Stomach (tissue), 8 donors: ENCODE measurements at regions not wholly inside any gene's neighbourhood (a gene's known extent, or its start where the extent isn't known, plus 50 kb on each side); places are given as distances from the start of the nearest gene placed in this dataset.
"Not testable (repeated sequence)": the region's sequence is repeated elsewhere in the genome, so short reads cannot be mapped to it uniquely, and the experiment has no call there.

Experiments used
- DNase-seq, 2 donors: peaks; one replicate each; pipeline versions ENCODE4 v3.0.0 to v3.0.0-alpha.2; 2013 to 2019
- H3K27ac ChIP-seq, 5 donors: fragments of 200-600 bp in 4 of 5; sonication (generic) in 4 of 5; one replicate each; pipeline ENCODE4 v1.5.1; 2013 to 2019; ENCODE audit warnings: mild to moderate bottlenecking in 1 of 5, moderate library complexity in 1 of 5
- H3K27me3 ChIP-seq, 3 donors: fragments of 200-600 bp; sonication (generic); one replicate each; pipeline ENCODE4 v1.5.1; 2017 to 2019; ENCODE audit warnings: mixed run types in 1 of 3
- H3K36me3 ChIP-seq, 4 donors: fragments of 200-600 bp; sonication (generic); 1 replicate in 3 of 4; 2 replicates in 1 of 4; pipeline ENCODE4 v1.5.1; 2016 to 2019
- H3K4me1 ChIP-seq, 4 donors: fragments of 200-600 bp; sonication (generic); one replicate each; pipeline ENCODE4 v1.5.1; 2016 to 2019
- H3K4me3 ChIP-seq, 4 donors: fragments of 200-600 bp; sonication (generic) in 3 of 4; one replicate each; pipeline ENCODE4 v1.5.1; 2016 to 2019; ENCODE audit warnings: mild to moderate bottlenecking in 1 of 4
- H3K9me3 ChIP-seq, 4 donors: fragments of 200-600 bp; sonication (generic); one replicate each; pipeline ENCODE4 v1.5.1; 2016 to 2019
- CTCF ChIP-seq, 7 experiments: fragments of 450-650 bp in 4 of 7; fragments of 200-600 bp in 3 of 7; sonication (generic) in 3 of 7; IDR thresholded peaks; one replicate each; pipeline ENCODE4 v1.5.1; 2016 to 2019; ENCODE audit warnings: antibody characterized with exemption in 7 of 7, control low read depth in 2 of 7, mild to moderate bottlenecking in 1 of 7
- EP300 ChIP-seq: sonication (generic); formaldehyde crosslinking; IDR thresholded peaks from one replicate; pipeline ENCODE4 v1.6.1; 2017; ENCODE audit warnings: antibody characterized with exemption
- POLR2A ChIP-seq, 4 donors: fragments of 450-650 bp; IDR thresholded peaks; one replicate each; pipeline ENCODE4 v1.6.1; 2016; ENCODE audit warnings: antibody characterized with exemption in 4 of 4, control low read depth in 2 of 4, mild to moderate bottlenecking in 1 of 4, moderate library complexity in 1 of 4
- POLR2AphosphoS5 ChIP-seq, 3 donors: sonication (generic); formaldehyde crosslinking; IDR thresholded peaks; one replicate each; pipeline ENCODE4 v1.6.1; 2016; ENCODE audit warnings: antibody characterized with exemption in 3 of 3
- WGBS, 5 donors: extraction: QIAGEN DNeasy Blood & Tissue Kit in 3 of 5; methylation state at CpG; one replicate each; pipeline versions ENCODE4 v1.1.5 to v1.1.7; 2013 to 2018; 5-methylcytosine and 5-hydroxymethylcytosine counted together
- intact Hi-C: fragments of 100-400 bp; cut with DNase I; formaldehyde crosslinking; loops from one replicate; pipeline ENCODE4 v1.15.1; 2023; ENCODE audit warnings: low total_unique reads
- donor health status: healthy with polysubstance abuse.
- donor health status: Bipolar disorder and iron deficiency.
- donor health status: healthy.

GRCh38 chr4:14410516-14410915 is 591.8 kb upstream of the CPEB2 start:
- H3K9me3 ChIP-seq: no peaks in the 10 kb centered on the region
- H3K4me1 ChIP-seq: no peaks in the 10 kb centered on the region
- 15 to 29% (median 16%) methylated on average over 3 of the region's 3 CpGs for WGBS, 5 donors
- H3K27me3 ChIP-seq: no peaks in the 10 kb centered on the region
- H3K27ac ChIP-seq: no peak overlapping the region
- DNase-seq: peak in 1 of 2 donors; percentile 49
- H3K4me3 ChIP-seq: no peak overlapping the region
- intact Hi-C loops: no loop called here
- H3K36me3 ChIP-seq: no peaks in the 10 kb centered on the region
- no peak for TF ChIP-seq POLR2AphosphoS5 (IDR thresholded peaks at IDR 0.05)
- TF ChIP-seq CTCF (IDR thresholded peaks at IDR 0.05): no peak
- TF ChIP-seq POLR2A (IDR thresholded peaks at IDR 0.05): no peak
- TF ChIP-seq EP300: no peak

GRCh38 chr4:14415146-14415545 is 587.1 kb upstream of the CPEB2 start:
- WGBS, 5 donors: 9 to 23% (median 13%) methylated on average over 1 of the region's 1 CpG
- Histone ChIP-seq H3K4me1 (no peaks in the 10 kb centered on the region), H3K27me3 (no peaks in the 10 kb centered on the region), H3K27ac (no peak overlapping the region), H3K4me3 (no peak overlapping the region), H3K36me3 (no peaks in the 10 kb centered on the region), H3K9me3 (no peaks in the 10 kb centered on the region)
- peak in 1 of 2 donors; percentile 50 for DNase-seq
- intact Hi-C loops: no loop called here
- TF ChIP-seq CTCF (IDR thresholded peaks at IDR 0.05) (no peak), EP300 (no peak), POLR2AphosphoS5 (IDR thresholded peaks at IDR 0.05) (no peak)

GRCh38 chr4:14419516-14419915 is 582.8 kb upstream of the CPEB2 start:
- WGBS, 5 donors: 84 to 94% (median 87%) methylated on average over 2 of the region's 2 CpGs
- H3K9me3 ChIP-seq: peaks cover 0 to 3% (median under 1%) of the 10 kb centered on the region in 4 donors
- no peaks in the 10 kb centered on the region for H3K4me1 ChIP-seq
- no peak for DNase-seq
- no peak overlapping the region for H3K4me3 ChIP-seq
- no peaks in the 10 kb centered on the region for H3K36me3 ChIP-seq
- TF ChIP-seq POLR2AphosphoS5 (IDR thresholded peaks at IDR 0.05) (no peak), EP300 (no peak), POLR2A (IDR thresholded peaks at IDR 0.05) (no peak), CTCF (IDR thresholded peaks at IDR 0.05) (no peak)
- intact Hi-C loops: no loop called here
- no peak overlapping the region for H3K27ac ChIP-seq
- no peaks in the 10 kb centered on the region for H3K27me3 ChIP-seq

GRCh38 chr4:14426297-14426696 is 576.0 kb upstream of the CPEB2 start:
- H3K4me3 ChIP-seq: not testable (repeated sequence)

GRCh38 chr4:14428125-14428524 is 574.2 kb upstream of the CPEB2 start:
- WGBS, 5 donors: 79 to 91% (median 84%) methylated on average over 2 of the region's 2 CpGs
- TF ChIP-seq POLR2AphosphoS5 (IDR thresholded peaks at IDR 0.05): no peak
- no peak for TF ChIP-seq POLR2A (IDR thresholded peaks at IDR 0.05)
- TF ChIP-seq CTCF (IDR thresholded peaks at IDR 0.05): no peak
- no peak for TF ChIP-seq EP300
- intact Hi-C loops: no loop called here
- no peak for DNase-seq
- Histone ChIP-seq H3K27ac (no peak overlapping the region), H3K4me3 (no peak overlapping the region), H3K4me1 (no peaks in the 10 kb centered on the region), H3K9me3 (peaks cover 0 to 19% (median 12%) of the 10 kb centered on the region in 4 donors), H3K27me3 (no peaks in the 10 kb centered on the region), H3K36me3 (no peaks in the 10 kb centered on the region)

More at GRCh38 chr4:14426297-14426696, 576.0 kb upstream of the CPEB2 start:
- 92 to 94% (median 93%) methylated on average over 15 of the region's 15 CpGs for WGBS, 5 donors
- H3K27me3 ChIP-seq, H3K27ac ChIP-seq, intact Hi-C loops, H3K36me3 ChIP-seq, H3K4me1 ChIP-seq, DNase-seq: not testable (repeated sequence)
- peaks cover 0 to 19% (median 12%) of the 10 kb centered on the region in 4 donors for H3K9me3 ChIP-seq
